SK-N-SH treated with all-trans-retinoic acid at 6 μM for 48 hours (cell line): ENCODE measurements at regions not wholly inside any gene's neighbourhood (a gene's known extent, or its start where the extent isn't known, plus 50 kb on each side); places are given as distances from the start of the nearest gene placed in this dataset.

Source experiments
- BACH2 ChIP-seq: fragments of 250-450 bp; sonication (Bioruptor Pico); IDR thresholded peaks from 2 replicates; pipeline ENCODE4 v1.9.0; 2021; ENCODE audit warnings: mild to moderate bottlenecking, borderline replicate concordance
- CSDC2 ChIP-seq: fragments of 250-450 bp; sonication (Bioruptor Pico); IDR thresholded peaks from 2 replicates; pipeline ENCODE4 v1.5.0; 2020; ENCODE audit warnings: mild to moderate bottlenecking, moderate library complexity
- CSRNP3 ChIP-seq: fragments of 250-450 bp; sonication (Bioruptor Pico); IDR thresholded peaks from 2 replicates; pipeline ENCODE4 v1.5.1; 2021; ENCODE audit warnings: mild to moderate bottlenecking, moderate library complexity
- ISL1 ChIP-seq: fragments of 250-450 bp; sonication (Bioruptor Pico); IDR thresholded peaks from 2 replicates; pipeline ENCODE4 v2.1.2; 2022; ENCODE audit warnings: mild to moderate bottlenecking, moderate library complexity
- RARB ChIP-seq: fragments of 250-450 bp; sonication (Bioruptor Pico); IDR thresholded peaks from 2 replicates; pipeline ENCODE4 v1.8.0; 2021; ENCODE audit warnings: mild to moderate bottlenecking, moderate library complexity
- SNAI2 ChIP-seq: fragments of 250-450 bp; sonication (Bioruptor Pico); IDR thresholded peaks from 2 replicates; pipeline ENCODE4 v1.5.0; 2020; ENCODE audit warnings: mild to moderate bottlenecking, moderate library complexity
- TCF4 ChIP-seq: fragments of 250-450 bp; sonication (Bioruptor Pico); IDR thresholded peaks from 2 replicates; pipeline ENCODE4 v1.8.0; 2021; ENCODE audit warnings: mild to moderate bottlenecking, moderate library complexity, borderline replicate concordance
- ZFP3 ChIP-seq: fragments of 250-450 bp; sonication (Bioruptor Pico); IDR thresholded peaks from 2 replicates; pipeline ENCODE4 v1.5.0; 2020; ENCODE audit warnings: mild to moderate bottlenecking, moderate library complexity
- ZNF565 ChIP-seq: fragments of 450-650 bp; formaldehyde crosslinking; conservative IDR thresholded peaks from 2 replicates; pipeline ENCODE4 v1.5.0; 2020; ENCODE audit warnings: low read depth, mild to moderate bottlenecking, moderate library complexity
- ZNF70 ChIP-seq: fragments of 450-650 bp; formaldehyde crosslinking; IDR thresholded peaks from 2 replicates; pipeline ENCODE4 v1.5.0; 2020; ENCODE audit warnings: mild to moderate bottlenecking, moderate library complexity

GRCh38 chr5:3277590-3278196, 317.9 kb upstream of the IRX1 start:
- TF ChIP-seq SNAI2 (CRISPR knock-in tag) (no peak), ISL1 (CRISPR knock-in tag) (no peak), ZNF565 (CRISPR knock-in tag) (no peak), CSDC2 (CRISPR knock-in tag) (no peak), RARB (no peak), TCF4 (CRISPR knock-in tag) (no peak), ZNF70 (CRISPR knock-in tag) (no peak), CSRNP3 (CRISPR knock-in tag) (no peak), BACH2 (CRISPR knock-in tag) (no peak), ZFP3 (CRISPR knock-in tag) (no peak)
